AG09319 (cell line): ENCODE measurements at regions not wholly inside any gene's neighbourhood (a gene's known extent, or its start where the extent isn't known, plus 50 kb on each side); places are given as distances from the start of the nearest gene placed in this dataset.
"Not testable (repeated sequence)": the region's sequence is repeated elsewhere in the genome, so short reads cannot be mapped to it uniquely, and the experiment has no call there.

Experiments
- DNase-seq: peaks from one replicate; pipeline ENCODE4 v3.0.0-alpha.2; 2010; ENCODE audit warnings: low read depth; ENCODE audit errors: extremely low read depth
- TF ChIP-seq, protein P1 (sequence below): IDR thresholded peaks from 2 replicates; pipeline ENCODE4 v1.5.1; 2011; ENCODE audit warnings: low read depth, mild to moderate bottlenecking, inconsistent platforms, low read length, moderate library complexity

DNA sequence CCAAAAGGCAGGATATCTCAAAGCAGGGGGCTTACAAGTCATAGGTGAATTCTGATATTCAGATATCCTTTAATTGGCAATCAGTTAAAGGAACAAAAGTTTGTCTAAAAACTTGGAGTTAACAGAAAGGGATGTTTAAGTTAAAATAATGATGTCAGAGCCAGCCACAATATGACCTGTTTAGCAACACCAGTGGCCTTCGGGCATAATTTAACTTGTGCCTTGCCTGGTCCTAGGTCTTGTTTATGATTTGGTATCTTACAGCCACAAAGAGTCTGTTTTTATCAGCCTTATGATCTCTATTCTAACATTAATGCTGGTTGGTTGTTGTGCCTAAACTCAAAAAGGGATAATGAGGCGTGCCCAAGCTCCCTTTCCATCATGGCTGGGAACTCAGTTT is 252.9 kb downstream of the RNF152 start:
- TF ChIP-seq, protein P1, sequence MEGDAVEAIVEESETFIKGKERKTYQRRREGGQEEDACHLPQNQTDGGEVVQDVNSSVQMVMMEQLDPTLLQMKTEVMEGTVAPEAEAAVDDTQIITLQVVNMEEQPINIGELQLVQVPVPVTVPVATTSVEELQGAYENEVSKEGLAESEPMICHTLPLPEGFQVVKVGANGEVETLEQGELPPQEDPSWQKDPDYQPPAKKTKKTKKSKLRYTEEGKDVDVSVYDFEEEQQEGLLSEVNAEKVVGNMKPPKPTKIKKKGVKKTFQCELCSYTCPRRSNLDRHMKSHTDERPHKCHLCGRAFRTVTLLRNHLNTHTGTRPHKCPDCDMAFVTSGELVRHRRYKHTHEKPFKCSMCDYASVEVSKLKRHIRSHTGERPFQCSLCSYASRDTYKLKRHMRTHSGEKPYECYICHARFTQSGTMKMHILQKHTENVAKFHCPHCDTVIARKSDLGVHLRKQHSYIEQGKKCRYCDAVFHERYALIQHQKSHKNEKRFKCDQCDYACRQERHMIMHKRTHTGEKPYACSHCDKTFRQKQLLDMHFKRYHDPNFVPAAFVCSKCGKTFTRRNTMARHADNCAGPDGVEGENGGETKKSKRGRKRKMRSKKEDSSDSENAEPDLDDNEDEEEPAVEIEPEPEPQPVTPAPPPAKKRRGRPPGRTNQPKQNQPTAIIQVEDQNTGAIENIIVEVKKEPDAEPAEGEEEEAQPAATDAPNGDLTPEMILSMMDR: no peak
- DNase-seq: no peak

DNA sequence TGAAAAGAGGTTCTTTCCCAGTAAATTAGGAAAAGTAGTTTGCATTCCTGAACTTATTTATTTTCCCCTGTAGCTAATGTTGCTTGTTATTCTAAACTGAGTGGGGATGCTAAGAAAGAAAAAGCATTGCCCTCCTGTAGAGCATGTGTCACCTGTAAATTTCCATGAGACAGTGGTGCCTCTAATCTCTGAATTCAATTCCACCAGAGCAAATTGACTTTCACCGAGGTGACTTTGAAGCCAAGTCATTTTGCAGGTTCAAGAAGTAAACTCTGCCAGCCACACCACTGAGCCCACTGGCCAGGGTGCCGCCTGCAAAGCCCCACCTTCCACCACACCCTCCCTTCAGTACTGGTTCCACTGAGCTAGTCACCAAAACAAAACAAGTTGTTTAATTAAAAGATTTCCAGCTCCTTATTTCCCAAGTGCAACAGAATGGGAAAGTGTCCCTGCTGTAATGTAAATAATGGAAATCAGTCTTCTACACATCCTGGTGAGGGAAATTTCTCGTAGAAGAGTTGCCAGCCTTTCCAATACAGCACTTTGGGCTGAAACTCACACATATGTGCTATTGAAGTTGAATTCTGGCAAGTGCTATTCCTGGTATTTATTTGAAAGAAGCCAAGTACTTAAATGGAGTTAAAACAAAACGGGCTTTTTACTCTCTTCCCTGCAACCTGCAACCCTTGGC is 254.8 kb downstream of the RNF152 start:
- DNase-seq: no peak
- TF ChIP-seq, protein P1: no peak

DNA sequence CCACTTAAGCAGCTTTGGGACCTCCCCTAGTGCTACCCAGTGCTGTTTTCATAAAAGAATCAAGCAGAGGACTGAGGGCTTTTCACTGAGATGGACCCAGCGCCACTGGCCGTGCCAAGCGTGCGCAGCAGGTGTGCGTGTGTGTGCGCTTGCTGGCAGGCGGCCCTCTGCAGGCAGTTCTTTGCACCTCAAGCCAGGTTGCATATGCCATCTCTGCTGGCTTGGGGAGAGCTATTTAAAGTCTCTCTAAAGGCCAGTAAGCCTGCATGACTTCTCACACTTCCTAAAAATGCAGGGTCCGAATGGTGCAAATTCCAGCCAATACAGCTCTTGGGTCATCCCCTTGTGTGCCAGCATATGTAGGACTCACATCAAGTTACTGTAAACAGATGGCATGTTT is 255.5 kb downstream of the RNF152 start:
- no peak for DNase-seq
- TF ChIP-seq, protein P1: no peak

DNA sequence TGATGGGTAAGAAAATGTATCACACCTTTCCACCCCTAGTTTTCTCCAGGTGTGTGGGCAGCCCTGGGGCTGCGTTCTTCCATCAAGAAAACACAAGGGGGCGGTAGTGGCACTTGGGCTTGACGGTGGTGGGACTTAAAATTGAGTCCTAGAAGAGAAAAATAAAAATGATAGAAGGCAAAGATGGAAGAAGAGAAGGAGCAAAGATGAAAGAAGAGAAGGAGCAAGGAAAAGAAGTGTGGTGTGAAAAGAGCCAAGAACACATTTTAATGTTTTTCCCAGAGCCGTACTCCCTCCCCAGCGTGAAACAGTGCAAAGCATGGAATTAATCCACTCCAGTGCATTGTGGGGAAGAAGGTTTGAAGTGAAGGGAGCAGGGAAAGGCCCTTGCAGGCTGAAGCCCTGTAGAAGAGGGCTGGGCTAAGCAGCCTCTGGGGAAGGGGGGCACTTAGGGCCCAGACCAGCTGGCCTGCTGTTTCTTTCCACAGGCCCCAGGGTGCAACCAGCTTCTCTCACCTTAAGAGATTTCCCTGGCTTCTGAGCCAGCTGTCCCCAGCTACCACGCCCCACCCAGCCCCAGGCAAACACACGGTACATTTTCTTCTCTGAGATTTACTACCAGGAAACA is 256.8 kb downstream of the RNF152 start:
- DNase-seq: peak; percentile 15
- TF ChIP-seq, protein P1: peak; percentile 86

DNA sequence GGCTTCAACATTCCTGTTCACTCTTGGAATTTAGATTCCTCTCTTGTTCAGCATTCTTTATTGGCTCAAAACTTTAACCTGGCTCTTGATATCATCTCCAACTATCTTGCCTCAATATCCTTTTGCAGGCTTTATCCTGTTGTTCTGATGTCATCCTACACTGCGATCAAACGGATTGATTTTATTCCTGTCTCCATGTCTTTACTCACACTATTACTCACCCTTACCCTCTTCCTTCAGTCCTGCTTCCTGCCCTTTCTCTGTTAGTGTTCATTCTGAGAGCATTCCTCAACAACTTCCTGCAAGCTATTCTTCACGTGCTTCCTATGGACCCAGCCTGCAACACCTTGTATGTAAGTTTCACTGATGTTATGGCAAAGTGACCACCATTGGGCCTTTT is 264.7 kb downstream of the RNF152 start:
- DNase-seq: no peak
- TF ChIP-seq, protein P1: no peak

DNA sequence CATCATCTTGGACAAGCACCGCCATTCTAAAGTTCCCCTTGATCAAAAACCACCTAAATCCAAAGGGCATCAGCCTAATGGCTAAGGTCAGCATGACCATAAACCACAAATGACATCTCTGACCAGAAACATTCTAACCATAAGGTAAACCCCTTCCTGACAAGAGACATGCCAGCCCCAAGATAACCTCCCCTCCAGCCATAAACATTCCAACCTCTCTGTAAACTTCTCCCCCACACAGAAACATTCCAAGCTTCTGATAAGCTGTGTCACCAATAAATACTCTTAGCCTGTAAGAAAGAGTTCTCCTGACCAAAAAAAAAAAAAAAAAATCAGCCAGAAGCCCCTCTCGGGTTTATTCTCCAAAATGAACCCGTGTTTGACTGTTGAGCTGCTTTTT is 268.2 kb downstream of the RNF152 start:
- not testable (repeated sequence) for DNase-seq

DNA sequence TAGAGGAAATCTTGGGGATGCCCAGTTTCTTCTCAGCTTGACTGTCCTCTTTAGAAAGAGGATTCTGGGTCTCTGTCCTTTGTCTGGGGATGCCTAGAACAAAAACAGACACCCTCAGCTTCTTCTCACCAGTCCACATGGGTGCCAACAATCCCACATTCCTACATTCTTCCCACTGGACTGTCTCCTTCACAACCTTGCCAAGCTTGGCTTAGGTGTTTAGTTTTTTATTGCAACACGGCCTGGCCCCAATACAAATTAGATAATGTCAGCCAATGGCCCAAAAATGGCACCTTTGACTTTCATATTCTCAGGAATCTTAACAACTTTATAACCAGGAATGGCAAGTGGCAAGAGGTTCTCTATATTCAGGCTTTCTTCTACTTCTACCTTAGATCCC is 273.0 kb downstream of the RNF152 start:
- TF ChIP-seq, protein P1: no peak

DNA sequence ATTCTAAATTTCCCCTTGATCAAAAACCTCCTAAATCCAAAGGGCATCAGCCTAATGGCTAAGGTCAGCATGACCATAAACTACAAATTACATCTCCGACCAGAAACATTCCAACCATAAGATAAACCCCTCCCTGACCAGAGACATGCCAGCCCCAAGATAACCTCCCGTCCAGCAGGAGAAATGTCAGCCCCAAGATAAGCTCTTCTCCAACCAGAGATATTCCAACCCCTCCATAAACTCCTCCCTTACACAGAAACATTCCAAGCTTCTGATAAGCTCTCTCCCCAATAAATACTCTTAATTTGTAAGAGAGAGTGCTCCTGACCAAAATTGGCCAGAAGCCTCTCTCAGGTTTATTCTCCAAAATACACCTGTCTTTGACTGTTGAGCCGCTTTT is 274.0 kb downstream of the RNF152 start:
- DNase-seq: no peak
- TF ChIP-seq, protein P1: no peak

More for the DNA sequence above, 273.0 kb downstream of the RNF152 start:
- DNase-seq: no peak
